ENCODE measurements at regions not wholly inside any gene's neighbourhood (a gene's known extent, or its start where the extent isn't known, plus 50 kb on each side); places are given as distances from the start of the nearest gene placed in this dataset.
"Not testable (repeated sequence)": the region's sequence is repeated elsewhere in the genome, so short reads cannot be mapped to it uniquely, and the experiment has no call there.

DNA sequence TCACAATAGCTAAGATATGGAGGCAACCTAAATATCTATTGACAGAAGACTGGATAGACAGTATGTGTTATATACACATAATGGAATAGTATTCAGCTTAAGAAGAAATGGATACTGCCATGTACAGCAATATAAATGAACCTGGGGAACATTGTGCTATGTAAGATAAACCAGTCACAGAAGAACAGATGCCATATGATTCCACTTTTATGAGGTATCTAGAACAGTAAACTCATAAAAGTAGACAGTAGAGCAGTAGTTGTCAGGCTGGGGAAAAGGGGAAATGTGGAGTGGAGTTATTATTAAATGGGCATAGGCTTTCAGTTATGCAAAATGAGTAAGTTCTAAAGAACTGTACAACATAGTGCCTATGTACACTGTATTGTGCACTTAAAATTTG, 1055.7 kb upstream of the TMEFF2 start:
- no peak for DNase-seq

DNA sequence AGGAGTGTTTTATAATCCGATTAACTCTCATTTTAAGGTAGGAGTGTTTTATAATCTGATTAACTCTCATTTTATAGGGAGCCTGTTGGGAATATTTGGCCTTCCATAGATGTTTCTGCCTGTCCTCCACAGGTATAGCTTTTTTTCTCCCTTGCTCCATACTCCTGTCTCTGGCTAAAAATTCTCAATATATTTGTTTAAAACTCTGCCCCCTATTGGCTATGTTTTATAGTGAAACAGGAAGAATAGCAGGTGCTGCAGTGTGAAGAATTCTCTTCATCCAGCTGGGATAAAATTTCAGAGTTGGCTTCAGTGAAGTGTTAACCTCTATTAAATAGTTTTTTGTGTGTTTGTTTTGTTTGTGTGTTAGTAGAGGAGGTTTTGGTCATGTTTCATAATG, 1046.0 kb upstream of the TMEFF2 start:
- DNase-seq = peak; percentile 3

DNA sequence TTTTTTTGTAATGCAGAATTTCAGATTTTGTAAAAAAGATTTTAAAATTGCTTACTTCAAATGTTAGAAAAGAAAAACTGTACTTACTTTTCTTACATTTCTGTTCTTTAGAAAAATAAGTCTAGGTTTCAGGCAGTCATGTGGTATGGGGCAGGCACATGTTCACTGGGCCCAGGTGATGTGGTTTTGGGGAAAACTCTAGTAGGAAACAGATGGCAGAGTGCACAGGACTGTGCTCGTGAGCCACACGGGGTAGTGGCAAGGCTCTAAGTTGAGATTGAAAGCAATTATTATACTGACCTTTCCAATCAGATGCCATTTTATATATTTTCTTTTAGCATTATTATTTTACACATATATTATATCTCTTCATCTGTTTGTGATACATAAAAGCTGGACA, 1036.9 kb upstream of the TMEFF2 start:
- no peak for DNase-seq

DNA sequence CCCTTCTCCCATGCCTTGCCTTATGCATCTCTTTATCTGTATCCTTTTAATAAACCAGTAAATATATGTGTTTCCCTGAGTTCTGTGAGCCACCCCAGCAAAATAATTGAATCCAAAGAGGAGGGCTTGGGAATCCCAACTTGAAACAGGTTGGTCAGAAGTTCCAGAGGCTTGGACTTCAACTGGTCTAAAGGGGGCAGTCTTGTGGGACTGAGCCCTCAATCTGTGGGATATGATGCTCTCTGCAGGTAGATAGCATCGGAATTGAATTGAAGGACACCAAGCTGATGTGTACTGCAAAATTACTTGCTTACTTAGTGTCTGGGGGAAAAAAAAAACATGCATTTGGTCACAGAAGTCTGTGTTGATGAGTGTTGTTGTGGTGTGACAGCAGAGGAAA, 1033.5 kb upstream of the TMEFF2 start:
- DNase-seq = no peak

DNA sequence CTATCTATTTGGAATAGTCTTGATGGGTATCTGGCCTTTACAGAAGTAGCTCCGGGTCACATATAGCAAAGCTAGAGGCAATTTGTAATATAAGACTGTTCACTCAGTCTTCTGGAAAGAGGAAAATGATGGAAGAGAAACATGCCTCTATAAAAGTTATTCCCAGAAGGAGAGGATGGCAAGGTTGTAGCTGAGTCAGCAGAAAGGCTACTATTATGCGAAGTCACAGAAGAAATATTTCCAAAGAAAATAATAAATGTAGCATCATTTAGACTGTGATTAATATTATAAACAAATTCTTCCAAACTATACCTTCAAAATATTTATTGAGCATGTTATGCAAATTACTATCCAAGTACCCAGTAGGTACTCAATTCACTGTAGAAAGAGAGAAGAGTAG, 1027.7 kb upstream of the TMEFF2 start:
- DNase-seq = no peak

DNA sequence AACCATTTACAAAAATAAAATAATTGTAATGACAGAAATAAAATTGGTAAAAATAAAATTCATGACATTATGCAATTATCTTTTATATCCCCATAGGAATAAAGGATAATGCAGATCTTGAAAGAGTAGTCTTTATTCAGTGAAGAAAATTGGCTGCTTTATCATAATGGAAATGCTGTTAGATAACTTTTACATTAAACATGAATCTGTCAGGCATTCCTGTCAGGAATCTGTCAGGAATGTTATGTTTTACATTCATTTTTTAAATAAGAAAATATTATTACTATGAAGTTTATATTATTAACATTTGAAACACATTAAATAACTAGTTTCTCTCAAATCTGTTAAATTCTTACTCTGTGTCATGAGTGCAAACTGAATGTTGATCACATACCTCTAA, 1024.7 kb upstream of the TMEFF2 start:
- DNase-seq = no peak

DNA sequence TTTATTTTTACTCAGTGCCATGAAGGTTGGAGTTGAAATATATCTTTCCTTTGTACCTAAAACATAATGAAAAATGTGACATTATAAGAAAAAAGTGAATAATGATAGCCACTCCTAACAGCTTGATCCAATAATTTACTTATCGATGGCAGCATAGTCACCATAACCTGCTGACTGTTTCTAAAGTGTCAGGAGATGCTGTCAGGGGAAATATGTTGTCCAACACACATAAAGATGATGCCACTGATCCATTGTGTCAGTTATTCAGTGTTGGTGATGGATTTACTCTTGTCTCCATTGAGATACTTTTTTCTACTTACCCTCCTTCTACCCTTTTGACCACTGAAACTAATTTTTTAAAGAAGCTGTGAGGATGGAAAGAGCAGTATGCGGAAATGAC, 1006.9 kb upstream of the TMEFF2 start:
- DNase-seq = no peak

DNA sequence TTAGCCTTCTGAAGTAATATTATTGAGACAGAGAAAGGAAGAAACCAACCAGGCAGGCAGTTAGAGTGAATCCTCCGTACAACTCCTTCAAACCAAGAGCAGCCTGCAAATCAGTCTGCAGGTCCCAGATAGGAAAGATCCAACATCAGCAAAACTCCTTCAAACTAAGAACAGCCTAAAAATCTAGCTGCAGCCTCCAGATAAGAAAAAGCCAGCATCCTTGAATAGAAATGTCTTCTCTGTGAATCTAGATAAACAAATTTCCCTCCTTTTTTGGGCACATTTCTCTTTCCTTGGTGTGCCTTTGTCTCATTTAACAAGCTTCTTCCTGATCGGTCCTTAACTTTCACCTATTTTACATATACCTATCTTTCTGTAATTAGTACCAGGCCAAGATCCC, 1004.6 kb upstream of the TMEFF2 start:
- DNase-seq = no peak

DNA sequence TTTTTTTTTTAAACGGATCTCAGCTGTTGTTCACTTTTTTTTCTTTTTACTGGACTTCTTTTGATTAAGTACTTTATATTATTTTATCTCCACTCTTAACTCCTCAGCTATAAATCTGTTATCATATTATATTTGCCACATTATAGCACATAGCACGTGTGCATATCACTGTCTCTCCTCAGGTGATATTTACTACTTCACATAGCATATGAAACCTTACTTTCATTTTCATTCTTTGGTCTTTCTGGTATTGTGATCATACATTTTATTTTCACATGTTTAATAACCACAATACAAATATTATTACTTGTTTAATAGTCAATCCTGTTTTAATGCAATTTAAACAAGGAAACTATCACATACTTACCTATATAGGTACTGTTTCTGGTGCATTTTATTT, 993.1 kb upstream of the TMEFF2 start:
- no peak for DNase-seq

DNA sequence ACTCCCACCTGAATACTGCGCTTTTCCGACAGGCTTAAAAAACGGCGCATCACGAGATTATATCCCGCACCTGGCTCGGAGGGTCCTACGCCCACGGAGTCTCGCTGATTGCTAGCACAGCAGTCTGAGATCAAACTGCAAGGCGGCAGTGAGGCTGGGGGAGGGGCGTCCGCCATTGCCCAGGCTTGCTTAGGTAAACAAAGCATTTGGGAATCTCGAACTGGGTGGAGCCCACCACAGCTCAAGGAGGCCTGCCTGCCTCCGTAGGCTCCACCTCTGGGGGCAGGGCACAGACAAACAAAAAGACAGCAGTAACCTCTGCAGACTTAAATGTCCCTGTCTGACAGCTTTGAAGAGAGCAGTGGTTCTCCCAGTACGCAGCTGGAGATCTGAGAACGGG, 976.2 kb upstream of the TMEFF2 start:
- not testable (repeated sequence) for DNase-seq

DNA sequence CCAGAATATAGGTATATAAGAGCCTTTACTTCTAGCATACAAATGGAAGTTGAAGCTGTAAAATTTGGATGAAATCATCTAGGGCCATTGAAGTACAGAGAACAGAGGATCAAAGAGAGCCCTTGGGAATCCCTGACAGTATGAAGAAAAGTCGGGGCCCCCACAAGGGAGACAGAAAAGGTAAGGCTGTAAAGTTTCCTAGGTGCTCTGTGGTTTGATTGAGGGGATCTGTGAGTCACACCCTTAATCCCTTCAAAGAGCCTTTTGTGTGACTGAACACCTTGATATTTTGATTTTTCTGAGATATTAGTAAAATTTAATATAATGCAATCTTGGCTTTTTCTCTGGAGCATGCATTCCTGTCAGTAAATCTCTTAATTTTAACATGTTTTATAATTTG, 961.7 kb upstream of the TMEFF2 start:
- no peak for DNase-seq

DNA sequence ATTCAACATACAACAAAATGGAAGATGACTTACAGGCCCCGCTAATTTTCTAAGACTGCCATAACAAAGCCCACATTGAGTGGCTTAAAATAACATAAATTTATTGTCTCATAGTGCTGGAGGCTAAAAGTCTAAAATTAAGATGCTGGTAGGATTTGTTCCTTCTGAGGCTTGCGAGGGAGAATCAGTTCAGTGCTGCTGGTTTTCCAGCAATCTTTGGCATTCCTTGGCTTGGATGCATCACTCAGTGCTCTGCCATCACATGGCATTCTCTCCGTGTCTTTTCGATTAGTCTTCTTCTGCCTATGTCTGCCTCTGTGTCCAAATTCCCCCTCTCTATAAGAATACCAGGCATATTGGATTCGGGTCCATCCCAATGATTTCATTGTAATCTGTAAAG, 959.3 kb upstream of the TMEFF2 start:
- no peak for DNase-seq

DNA sequence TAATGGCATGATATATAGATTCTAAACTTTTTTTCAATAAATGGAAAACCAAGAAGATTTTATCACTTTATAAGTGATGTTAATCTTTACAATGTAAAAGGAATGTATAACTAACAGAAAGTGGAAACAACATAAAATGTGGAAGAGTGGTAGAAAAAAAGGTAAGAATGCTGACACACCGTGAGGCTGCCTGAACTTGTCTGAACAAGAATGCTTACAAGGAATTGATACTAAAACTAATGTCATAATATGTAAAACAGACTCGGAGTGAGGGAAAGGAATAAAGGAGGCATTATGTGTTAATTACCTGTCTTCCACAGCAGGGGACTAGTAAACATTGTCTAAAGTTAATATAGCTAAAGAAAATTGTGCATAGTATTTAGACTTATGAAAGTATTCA, 958.8 kb upstream of the TMEFF2 start:
- DNase-seq = no peak

DNA sequence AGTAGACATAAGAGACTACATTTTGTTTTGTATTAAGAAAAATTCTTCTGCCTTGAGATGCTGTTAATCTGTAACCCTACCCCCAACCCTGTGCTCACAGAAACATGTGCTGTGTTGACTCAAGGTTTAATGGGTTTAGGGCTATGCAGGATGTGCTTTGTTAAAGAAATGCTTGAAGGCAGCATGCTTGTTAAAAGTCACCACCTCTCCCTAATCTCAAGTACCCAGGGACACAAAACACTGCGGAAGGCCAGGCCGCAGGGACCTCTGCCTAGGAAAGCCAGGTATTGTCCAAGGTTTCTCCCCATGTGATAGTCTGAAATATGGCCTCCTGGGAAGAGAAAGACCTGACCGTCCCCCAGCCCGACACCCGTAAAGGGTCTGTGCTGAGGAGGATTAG, 947.7 kb upstream of the TMEFF2 start:
- DNase-seq = not testable (repeated sequence)

DNA sequence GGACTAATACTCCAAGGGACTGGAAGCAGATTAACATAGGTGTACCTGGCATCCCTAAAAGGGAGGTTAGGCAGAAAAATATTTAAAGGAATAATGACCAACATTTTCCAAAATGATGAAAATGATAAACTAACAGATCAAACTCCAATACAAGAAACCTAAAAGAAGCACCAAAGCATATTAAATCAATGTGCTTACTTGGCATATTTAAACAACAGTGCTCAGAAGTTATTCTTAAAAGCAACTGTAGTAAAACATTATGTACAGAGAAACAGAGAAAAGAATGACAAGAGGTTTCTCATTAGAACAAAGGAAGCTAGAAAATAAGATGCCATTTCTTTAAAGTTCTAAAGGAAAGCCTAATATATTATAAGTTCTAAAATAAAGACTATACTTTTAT, 947.3 kb upstream of the TMEFF2 start:
- no peak for DNase-seq

DNA sequence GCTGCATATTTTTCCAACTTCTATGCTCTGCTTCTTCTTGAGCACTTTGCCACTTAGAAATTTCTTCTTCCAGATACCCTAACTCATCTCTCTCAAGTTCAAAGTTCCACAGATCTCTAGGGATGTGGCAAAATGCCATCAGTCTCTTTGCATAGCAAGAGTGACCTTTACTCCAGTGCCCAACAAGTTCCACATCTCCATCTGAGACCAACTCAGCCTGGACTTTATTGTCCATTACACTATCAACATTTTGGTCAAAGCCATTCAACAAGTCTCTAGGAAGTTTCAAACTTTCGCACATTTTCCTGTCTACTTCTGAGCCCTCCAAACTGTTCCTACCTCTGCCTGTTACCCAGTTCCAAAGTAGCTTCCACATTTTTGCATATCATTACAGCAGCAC, 946.2 kb upstream of the TMEFF2 start:
- not testable (repeated sequence) for DNase-seq

DNA sequence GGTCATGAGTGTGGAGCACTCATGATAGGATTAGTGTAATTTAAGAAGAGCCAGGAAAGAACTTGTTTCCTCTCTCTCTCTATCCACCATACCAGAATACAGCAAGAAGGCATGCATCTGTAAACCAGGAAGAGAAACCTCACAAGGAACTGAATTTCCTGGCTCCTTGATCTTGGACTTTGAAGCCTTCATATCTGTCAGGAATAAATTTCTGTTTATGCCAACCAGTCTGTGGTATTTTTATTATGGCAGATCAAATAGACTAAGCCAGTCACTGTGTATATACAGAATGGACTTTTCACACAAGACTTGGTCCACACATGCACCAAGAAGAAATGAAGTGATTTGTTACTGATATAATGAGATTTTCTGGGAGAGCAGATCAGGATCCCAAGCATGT, 930.1 kb upstream of the TMEFF2 start:
- no peak for DNase-seq

DNA sequence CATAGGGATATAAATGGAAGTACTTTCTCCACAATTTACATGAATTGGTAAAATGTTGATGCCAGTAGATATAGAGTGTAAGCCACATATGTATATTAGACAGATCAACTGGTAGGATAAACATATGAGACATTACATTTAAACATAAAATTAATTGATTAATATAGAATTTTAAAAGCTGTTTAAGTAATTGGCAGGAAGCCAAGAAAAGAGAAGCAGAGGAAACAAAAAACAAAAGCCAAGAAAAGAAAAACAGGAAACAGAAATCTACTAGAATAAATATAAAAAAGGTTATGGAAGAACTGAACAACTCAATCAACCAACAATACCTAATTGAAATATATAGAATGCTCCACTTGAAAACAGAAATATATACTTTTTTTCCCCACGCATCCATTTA, 920.1 kb upstream of the TMEFF2 start:
- DNase-seq = no peak

DNA sequence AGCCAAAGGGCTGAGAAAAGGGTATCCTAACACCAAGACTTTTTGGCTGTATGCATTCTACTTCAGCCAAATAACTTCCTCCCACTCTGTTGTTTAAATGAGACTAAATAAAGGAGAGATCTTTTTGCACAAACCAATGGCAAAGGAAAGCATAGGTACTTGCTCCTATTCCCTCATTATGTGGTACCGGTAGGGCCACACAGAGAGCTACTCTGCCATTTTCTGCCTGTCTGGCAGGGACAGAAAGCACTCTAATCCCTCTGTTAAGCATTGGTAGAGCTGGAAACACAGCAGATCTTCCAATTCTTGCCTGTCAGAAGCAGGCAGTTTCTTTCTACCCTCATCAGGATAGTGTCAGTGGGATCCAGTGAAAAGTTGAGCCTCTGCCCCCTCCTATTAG, 918.3 kb upstream of the TMEFF2 start:
- no peak for DNase-seq

DNA sequence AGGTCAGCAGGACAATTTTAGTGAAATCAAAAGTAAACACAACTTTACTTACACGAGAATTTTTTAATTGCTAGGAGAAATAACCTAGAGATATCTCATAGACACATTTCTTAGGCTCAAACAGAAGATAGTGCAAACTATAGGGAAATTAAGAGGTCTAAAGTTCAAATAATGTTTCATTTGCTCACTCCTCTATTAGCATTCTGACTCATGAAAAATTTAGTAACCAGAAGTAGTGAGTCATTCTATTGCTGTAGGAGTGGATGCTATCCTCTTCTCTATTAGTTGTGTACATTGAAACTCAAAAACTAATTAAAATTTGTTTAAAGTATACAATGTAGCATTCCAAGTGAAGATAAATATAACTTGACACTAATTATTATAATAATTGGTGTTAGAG, 908.3 kb upstream of the TMEFF2 start:
- DNase-seq = no peak

DNA sequence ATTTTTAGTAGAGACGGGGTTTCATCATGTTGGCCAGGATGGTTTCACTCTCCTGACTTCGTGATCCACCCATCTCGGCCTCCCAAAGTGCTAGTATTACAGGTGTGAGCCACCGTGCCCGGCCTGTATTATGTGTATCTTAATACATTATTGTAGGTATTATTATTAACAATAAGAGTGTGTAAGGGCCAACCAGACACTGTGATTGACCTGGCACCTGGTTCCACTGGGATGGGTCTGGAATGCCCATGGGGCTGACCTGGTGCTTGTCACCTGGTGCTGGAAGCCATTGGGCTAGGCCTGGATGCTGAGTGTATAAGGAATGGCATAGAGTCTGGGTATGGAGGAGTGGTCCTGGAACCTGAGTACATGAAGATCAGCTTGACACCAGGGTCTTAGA, 906.9 kb upstream of the TMEFF2 start:
- no peak for DNase-seq

DNA sequence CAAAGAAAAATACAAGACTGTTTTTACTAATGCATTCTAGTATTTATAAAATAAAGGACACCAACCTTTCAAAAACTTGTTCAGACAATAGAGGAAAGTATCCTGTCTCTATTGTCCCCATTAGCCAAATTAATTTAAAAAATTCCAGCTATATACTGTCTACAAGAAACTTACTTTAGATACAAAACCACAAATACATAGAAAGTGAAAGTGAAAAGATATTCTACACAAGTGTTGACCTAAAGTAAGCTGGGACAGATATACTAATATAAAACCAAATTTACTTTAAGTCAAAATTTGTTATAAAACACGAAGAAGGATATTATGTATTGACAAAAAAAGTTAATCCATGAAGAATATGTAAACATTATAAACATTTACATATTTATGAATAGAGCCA, 893.3 kb upstream of the TMEFF2 start:
- no peak for DNase-seq

DNA sequence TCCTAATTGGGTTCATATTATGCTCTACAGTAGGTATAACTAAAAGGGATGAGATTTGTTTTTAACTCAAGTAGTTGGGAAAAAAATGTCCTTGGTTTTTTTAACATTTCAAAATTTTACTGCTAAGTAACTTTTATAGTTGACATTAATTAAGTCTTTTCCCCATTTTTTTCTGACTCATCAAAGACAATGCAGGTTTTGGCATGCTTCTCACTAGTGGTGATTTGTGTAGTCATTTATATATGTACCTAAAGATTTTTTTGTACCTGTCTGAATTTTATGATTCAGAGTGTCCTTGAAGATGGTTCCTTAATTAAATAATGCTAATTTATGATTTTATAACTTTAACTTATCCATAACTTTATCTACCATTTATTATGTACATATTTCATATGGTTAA, 882.3 kb upstream of the TMEFF2 start:
- DNase-seq = no peak

DNA sequence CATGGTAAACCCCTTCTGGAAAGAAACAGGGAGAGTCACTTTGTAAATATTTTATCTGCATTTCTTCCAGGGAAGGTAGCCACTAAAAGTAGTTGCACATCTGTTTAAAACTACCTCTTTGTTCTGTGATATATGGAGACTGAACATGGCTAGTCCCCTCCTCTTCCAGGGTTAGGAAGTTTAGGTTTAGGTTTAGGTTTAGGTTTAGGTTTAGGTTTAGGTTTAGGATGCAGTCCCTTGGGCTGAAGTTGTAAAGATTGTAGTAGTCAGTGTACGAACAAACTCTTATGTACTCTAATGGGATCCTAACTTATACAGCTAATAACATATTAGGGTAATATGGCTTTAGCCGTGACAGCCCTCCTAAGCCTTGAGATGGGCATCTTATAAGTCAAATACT, 880.2 kb upstream of the TMEFF2 start:
- DNase-seq = no peak

DNA sequence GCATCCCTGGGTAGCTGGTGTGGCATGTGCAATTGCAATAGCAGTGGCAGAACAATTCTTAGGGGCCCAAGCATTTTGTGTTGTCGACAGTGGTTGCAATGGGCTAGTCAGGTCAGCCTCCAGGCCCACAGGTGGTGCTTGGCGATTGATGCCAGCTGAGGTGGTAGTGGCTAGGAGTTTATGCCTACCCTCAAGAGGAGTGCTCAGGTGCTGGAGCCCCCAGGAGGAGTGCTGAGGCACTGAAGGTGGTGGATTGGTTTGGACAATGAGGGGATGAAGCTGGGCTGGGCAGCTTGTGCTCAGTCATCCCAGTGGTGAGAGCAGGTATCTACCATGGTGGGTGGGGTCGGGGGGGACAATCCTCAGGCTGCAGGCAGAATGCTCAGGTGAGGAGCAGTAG, 877.9 kb upstream of the TMEFF2 start:
- DNase-seq = no peak

DNA sequence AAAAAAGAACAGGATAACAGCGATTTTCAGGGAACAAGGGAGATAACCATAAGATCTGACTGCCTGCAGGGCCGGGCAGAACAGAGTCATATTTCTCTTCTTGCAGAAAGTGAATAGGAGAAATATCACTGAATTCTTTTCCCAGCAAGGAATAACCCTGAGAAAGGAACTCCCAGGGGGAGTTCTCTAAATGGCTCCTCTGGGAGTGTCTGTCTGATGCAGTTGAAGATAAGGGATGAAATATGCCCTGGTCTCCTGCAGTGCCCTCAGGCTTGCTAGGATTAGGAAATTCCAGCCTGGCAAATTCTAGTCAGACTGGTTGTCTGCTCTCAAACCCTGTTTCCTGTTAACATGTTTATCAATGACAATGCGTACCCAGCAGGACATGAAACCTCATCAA, 830.8 kb upstream of the TMEFF2 start:
- not testable (repeated sequence) for DNase-seq

All from activated CD4-positive, alpha-beta T cell treated with anti-CD3 and anti-CD28 coated beads, Interleukin-2, Interleukin-6, amounts not matched to agents 100 ng/mL and 50 ng/mL, durations not matched to agents 16 hours and 8 hours (primary cell).